ENCODE measurements at regions not wholly inside any gene's neighbourhood (a gene's known extent, or its start where the extent isn't known, plus 50 kb on each side); places are given as distances from the start of the nearest gene placed in this dataset.

GRCh38 chr1:162921311-162921710 lies 60.3 kb upstream of the CCDC190 start:
- DNase-seq (ENCODE audit: low read depth), result no peak

- DNase-seq (ENCODE audit: low read depth), result no peak
Observed at GRCh38 chr1:162919034-162919433, 58.1 kb upstream of the CCDC190 start.

GRCh38 chr1:162918151-162918754 lies 57.3 kb upstream of the CCDC190 start:
- no peak for DNase-seq (ENCODE audit: low read depth)

GRCh38 chr1:162916821-162917613 lies 56.0 kb upstream of the CCDC190 start:
- no peak for DNase-seq (ENCODE audit: low read depth)

GRCh38 chr1:162916407-162916806 lies 55.4 kb upstream of the CCDC190 start:
- no peak for DNase-seq (ENCODE audit: low read depth)

- no peak for DNase-seq (ENCODE audit: low read depth)
Observed at GRCh38 chr1:162914601-162915000, 53.6 kb upstream of the CCDC190 start.

GRCh38 chr1:162913345-162913744 lies 52.4 kb upstream of the CCDC190 start:
- DNase-seq (ENCODE audit: low read depth), result no peak

GRCh38 chr1:162912061-162912667 lies 51.2 kb upstream of the CCDC190 start:
- no peak for DNase-seq (ENCODE audit: low read depth)

Measured in Daoy (cell line).